ENCODE measurements at regions not wholly inside any gene's neighbourhood (a gene's known extent, or its start where the extent isn't known, plus 50 kb on each side); places are given as distances from the start of the nearest gene placed in this dataset.

- H2AFZ ChIP-seq: no peak overlapping the region
- no peaks in the 10 kb centered on the region for H3K9me2 ChIP-seq (ENCODE audit: insufficient read depth)
- TF ChIP-seq EZH2 (IDR thresholded peaks at IDR 0.05; ENCODE audit: insufficient read depth, poor library complexity, severe bottlenecking) (no peak), EZH2phosphoT487 (IDR thresholded peaks at IDR 0.05; ENCODE audit: insufficient read depth, low read depth) (no peak)
- no peaks in the 10 kb centered on the region for H3K36me3 ChIP-seq (ENCODE audit: low read depth)
- no peaks in the 10 kb centered on the region for H3K79me2 ChIP-seq (ENCODE audit: insufficient read depth)
- no peaks in the 10 kb centered on the region for H3K4me1 ChIP-seq (ENCODE audit: insufficient read depth)
- H3F3A ChIP-seq (ENCODE audit: insufficient read depth): no peaks in the 10 kb centered on the region
- WGBS, 2 experiments (ENCODE audit: low coverage in 1 of 2, low lambda C conversion rate in 2 of 2, missing lambda C conversion rate in 2 of 2): 38 to 42% methylated on average over 6 of the region's 6 CpGs
- H4K20me1 ChIP-seq (ENCODE audit: insufficient read depth): no peaks in the 10 kb centered on the region
- no peak overlapping the region for H3K4me2 ChIP-seq (ENCODE audit: unreplicated experiment)
- no peaks in the 10 kb centered on the region for H3K9me3 ChIP-seq (ENCODE audit: low read depth)
- H3K27me3 ChIP-seq (replicated peaks; ENCODE audit: insufficient read depth): no peaks in the 10 kb centered on the region
- in situ Hi-C loops (cut with MboI): no loop called here
- no peak overlapping the region for H3K4me3 ChIP-seq
- H3K9ac ChIP-seq: no peak overlapping the region
- H3K27ac ChIP-seq: no peak overlapping the region
- DNase-seq: no peak
These were observed 189.2 kb upstream of the SLCO3A1 start for GRCh38 chr15:91664224-91664836.

- Histone ChIP-seq H3K27ac (no peak overlapping the region), H3K27me3 (replicated peaks; ENCODE audit: insufficient read depth) (no peaks in the 10 kb centered on the region), H4K20me1 (ENCODE audit: insufficient read depth) (no peaks in the 10 kb centered on the region), H3K4me2 (ENCODE audit: unreplicated experiment) (no peak overlapping the region), H3K9me2 (ENCODE audit: insufficient read depth) (no peaks in the 10 kb centered on the region), H3K4me3 (no peak overlapping the region), H3K4me1 (ENCODE audit: insufficient read depth) (no peaks in the 10 kb centered on the region), H3K36me3 (ENCODE audit: low read depth) (no peaks in the 10 kb centered on the region), H3F3A (ENCODE audit: insufficient read depth) (no peaks in the 10 kb centered on the region), H3K79me2 (ENCODE audit: insufficient read depth) (no peaks in the 10 kb centered on the region), H3K9ac (no peak overlapping the region), H3K9me3 (ENCODE audit: low read depth) (no peaks in the 10 kb centered on the region), H2AFZ (no peak overlapping the region)
- no peak for TF ChIP-seq EZH2 (IDR thresholded peaks at IDR 0.05; ENCODE audit: insufficient read depth, poor library complexity, severe bottlenecking)
- TF ChIP-seq EZH2phosphoT487 (IDR thresholded peaks at IDR 0.05; ENCODE audit: insufficient read depth, low read depth): no peak
- DNase-seq: no peak
- WGBS, 2 experiments (ENCODE audit: low coverage in 1 of 2, low lambda C conversion rate in 2 of 2, missing lambda C conversion rate in 2 of 2): 22 to 25% methylated on average over 4 of the region's 4 CpGs
- in situ Hi-C loops (cut with MboI): no loop called here
These were observed 188.3 kb upstream of the SLCO3A1 start for GRCh38 chr15:91665212-91665611.

GRCh38 chr15:91668370-91668769, 185.1 kb upstream of the SLCO3A1 start:
- no peak overlapping the region for H3K4me2 ChIP-seq (ENCODE audit: unreplicated experiment)
- no peak overlapping the region for H3K27ac ChIP-seq
- H3K27me3 ChIP-seq (replicated peaks; ENCODE audit: insufficient read depth): no peaks in the 10 kb centered on the region
- H2AFZ ChIP-seq: no peak overlapping the region
- no peaks in the 10 kb centered on the region for H3F3A ChIP-seq (ENCODE audit: insufficient read depth)
- H3K9ac ChIP-seq: no peak overlapping the region
- 17 to 39% methylated on average over 1 of the region's 1 CpG for WGBS, 2 experiments (ENCODE audit: low coverage in 1 of 2, low lambda C conversion rate in 2 of 2, missing lambda C conversion rate in 2 of 2)
- H3K4me3 ChIP-seq: no peak overlapping the region
- H3K79me2 ChIP-seq (ENCODE audit: insufficient read depth): no peaks in the 10 kb centered on the region
- H3K9me3 ChIP-seq (ENCODE audit: low read depth): no peaks in the 10 kb centered on the region
- no peak for TF ChIP-seq EZH2 (IDR thresholded peaks at IDR 0.05; ENCODE audit: insufficient read depth, poor library complexity, severe bottlenecking)
- TF ChIP-seq EZH2phosphoT487 (IDR thresholded peaks at IDR 0.05; ENCODE audit: insufficient read depth, low read depth): no peak
- no peaks in the 10 kb centered on the region for H3K9me2 ChIP-seq (ENCODE audit: insufficient read depth)
- no peaks in the 10 kb centered on the region for H4K20me1 ChIP-seq (ENCODE audit: insufficient read depth)
- no peaks in the 10 kb centered on the region for H3K36me3 ChIP-seq (ENCODE audit: low read depth)
- DNase-seq: no peak
- in situ Hi-C loops (cut with MboI): no loop called here
- H3K4me1 ChIP-seq (ENCODE audit: insufficient read depth): no peaks in the 10 kb centered on the region

- 42 to 55% methylated on average over 2 of the region's 2 CpGs for WGBS, 2 experiments (ENCODE audit: low coverage in 1 of 2, low lambda C conversion rate in 2 of 2, missing lambda C conversion rate in 2 of 2)
- Histone ChIP-seq H3K79me2 (ENCODE audit: insufficient read depth) (no peaks in the 10 kb centered on the region), H3K9me3 (ENCODE audit: low read depth) (no peaks in the 10 kb centered on the region), H3K27ac (no peak overlapping the region), H3K4me1 (ENCODE audit: insufficient read depth) (no peaks in the 10 kb centered on the region), H3K36me3 (ENCODE audit: low read depth) (no peaks in the 10 kb centered on the region), H3K27me3 (replicated peaks; ENCODE audit: insufficient read depth) (no peaks in the 10 kb centered on the region), H3K9me2 (ENCODE audit: insufficient read depth) (no peaks in the 10 kb centered on the region), H3K4me2 (ENCODE audit: unreplicated experiment) (no peak overlapping the region), H4K20me1 (ENCODE audit: insufficient read depth) (no peaks in the 10 kb centered on the region), H2AFZ (no peak overlapping the region), H3F3A (ENCODE audit: insufficient read depth) (no peaks in the 10 kb centered on the region), H3K4me3 (no peak overlapping the region), H3K9ac (no peak overlapping the region)
- in situ Hi-C loops (cut with MboI): no loop called here
- TF ChIP-seq EZH2phosphoT487 (IDR thresholded peaks at IDR 0.05; ENCODE audit: insufficient read depth, low read depth): no peak
- TF ChIP-seq EZH2 (IDR thresholded peaks at IDR 0.05; ENCODE audit: insufficient read depth, poor library complexity, severe bottlenecking): no peak
- no peak for DNase-seq
These were observed 183.4 kb upstream of the SLCO3A1 start for GRCh38 chr15:91670108-91670507.

GRCh38 chr15:91678003-91678402, 175.5 kb upstream of the SLCO3A1 start:
- Histone ChIP-seq H3K4me2 (ENCODE audit: unreplicated experiment) (no peak overlapping the region), H3K79me2 (ENCODE audit: insufficient read depth) (no peaks in the 10 kb centered on the region), H3K27ac (no peak overlapping the region), H2AFZ (no peak overlapping the region), H3K36me3 (ENCODE audit: low read depth) (no peaks in the 10 kb centered on the region), H3K9ac (no peak overlapping the region), H4K20me1 (ENCODE audit: insufficient read depth) (no peaks in the 10 kb centered on the region), H3K27me3 (replicated peaks; ENCODE audit: insufficient read depth) (no peaks in the 10 kb centered on the region), H3K4me1 (ENCODE audit: insufficient read depth) (no peaks in the 10 kb centered on the region), H3K4me3 (no peak overlapping the region), H3K9me3 (ENCODE audit: low read depth) (no peaks in the 10 kb centered on the region), H3F3A (ENCODE audit: insufficient read depth) (no peaks in the 10 kb centered on the region), H3K9me2 (ENCODE audit: insufficient read depth) (no peaks in the 10 kb centered on the region)
- DNase-seq: peak; percentile 12
- in situ Hi-C loops (cut with MboI): no loop called here
- 18 to 30% methylated on average over 2 of the region's 2 CpGs for WGBS, 2 experiments (ENCODE audit: low coverage in 1 of 2, low lambda C conversion rate in 2 of 2, missing lambda C conversion rate in 2 of 2)
- TF ChIP-seq EZH2 (IDR thresholded peaks at IDR 0.05; ENCODE audit: insufficient read depth, poor library complexity, severe bottlenecking): no peak
- TF ChIP-seq EZH2phosphoT487 (IDR thresholded peaks at IDR 0.05; ENCODE audit: insufficient read depth, low read depth): no peak
